ENCODE measurements at regions not wholly inside any gene's neighbourhood (a gene's known extent, or its start where the extent isn't known, plus 50 kb on each side); places are given as distances from the start of the nearest gene placed in this dataset.

GRCh38 chr9:107989544-107989943, 500.0 kb upstream of the KLF4 start:
- WGBS (ENCODE audit: low lambda C conversion rate), result 5% methylated on average over 2 of the region's 2 CpGs
- CTCF ChIA-PET (ENCODE audit: low intra/inter-chr PET ratio, low total read pairs), result no interaction called here
- in situ Hi-C loops (cut with HindIII; ENCODE audit: extremely low pct_ligation_motif_present, low pct_unique_long_range_greater_than_20kb), result no loop called here

More at GRCh38 chr9:107989544-107989943, 500.0 kb upstream of the KLF4 start:
- FAIRE-seq (no peak), DNase-seq (ENCODE audit: low spot score) (no peak), ATAC-seq (no peak)
- H3K4me2 ChIP-seq (ENCODE audit: low read depth, low read length), result no peak overlapping the region
- no peak overlapping the region for H3K9ac ChIP-seq (ENCODE audit: insufficient read depth, low read depth, low read length)
- no peaks in the 10 kb centered on the region for H4K20me1 ChIP-seq (ENCODE audit: insufficient read depth, low read length)
- TF ChIP-seq PRDM4 (CRISPR knock-in tag; IDR thresholded peaks at IDR 0.05; ENCODE audit: borderline replicate concordance) (no peak), TBX3 (IDR thresholded peaks at IDR 0.05; ENCODE audit: borderline replicate concordance) (no peak), ZFP36 (IDR thresholded peaks at IDR 0.05; ENCODE audit: borderline replicate concordance, low read depth, low read length, partially characterized antibody) (no peak), ZBTB42 (CRISPR knock-in tag; IDR thresholded peaks at IDR 0.05) (no peak), PCBP1 (IDR thresholded peaks at IDR 0.05; ENCODE audit: borderline replicate concordance, low read depth, low read length) (no peak), ZNF441 (CRISPR knock-in tag; IDR thresholded peaks at IDR 0.05; ENCODE audit: borderline replicate concordance) (no peak), PRPF4 (IDR thresholded peaks at IDR 0.05; ENCODE audit: low read depth, low read length, poor library complexity, severe bottlenecking) (no peak), ZNF329 (CRISPR knock-in tag; IDR thresholded peaks at IDR 0.05; ENCODE audit: low read depth) (no peak), ZNF615 (CRISPR knock-in tag; IDR thresholded peaks at IDR 0.05; ENCODE audit: borderline replicate concordance) (no peak), TAF15 (IDR thresholded peaks at IDR 0.05; ENCODE audit: low read depth, low read length, poor library complexity, severe bottlenecking) (no peak), ZNF660 (CRISPR knock-in tag; IDR thresholded peaks at IDR 0.05; ENCODE audit: borderline replicate concordance, low read depth) (no peak), GTF3A (CRISPR knock-in tag; conservative IDR thresholded peaks at IDR 0.05) (no peak)
- TF ChIP-seq, protein P1, sequence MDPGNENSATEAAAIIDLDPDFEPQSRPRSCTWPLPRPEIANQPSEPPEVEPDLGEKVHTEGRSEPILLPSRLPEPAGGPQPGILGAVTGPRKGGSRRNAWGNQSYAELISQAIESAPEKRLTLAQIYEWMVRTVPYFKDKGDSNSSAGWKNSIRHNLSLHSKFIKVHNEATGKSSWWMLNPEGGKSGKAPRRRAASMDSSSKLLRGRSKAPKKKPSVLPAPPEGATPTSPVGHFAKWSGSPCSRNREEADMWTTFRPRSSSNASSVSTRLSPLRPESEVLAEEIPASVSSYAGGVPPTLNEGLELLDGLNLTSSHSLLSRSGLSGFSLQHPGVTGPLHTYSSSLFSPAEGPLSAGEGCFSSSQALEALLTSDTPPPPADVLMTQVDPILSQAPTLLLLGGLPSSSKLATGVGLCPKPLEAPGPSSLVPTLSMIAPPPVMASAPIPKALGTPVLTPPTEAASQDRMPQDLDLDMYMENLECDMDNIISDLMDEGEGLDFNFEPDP (CRISPR knock-in tag; conservative IDR thresholded peaks at IDR 0.05), result no peak
- no peaks in the 10 kb centered on the region for H3K4me1 ChIP-seq (ENCODE audit: insufficient read depth, low read length)
- POLR2A ChIA-PET, result no interaction called here
- no peaks in the 10 kb centered on the region for H3K79me2 ChIP-seq (ENCODE audit: insufficient read depth, low read length)
- no TSS peak for BruUV-seq (replicated peaks)
- no peaks in the 10 kb centered on the region for H3K36me3 ChIP-seq (replicated peaks in 1 of 2; ENCODE audit: control insufficient read depth in 1 of 2, insufficient read depth in 2 of 2, low read length in 2 of 2)
- H3K4me3 ChIP-seq (replicated peaks in 1 of 3; ENCODE audit: insufficient read depth in 1 of 3, low read depth in 2 of 3, low read length in 3 of 3), result no peak overlapping the region
- no peaks in the 10 kb centered on the region for H3K9me3 ChIP-seq (ENCODE audit: low read length)
- no peak overlapping the region for H2AFZ ChIP-seq (ENCODE audit: low read length)
- H3K27me3 ChIP-seq (ENCODE audit: control insufficient read depth in 1 of 2, insufficient read depth in 2 of 2, low read length in 2 of 2), result no peaks in the 10 kb centered on the region
- intact Hi-C loops (cut with micrococcal nuclease; ENCODE audit: unreplicated experiment), result no loop called here
- H3K27ac ChIP-seq (ENCODE audit: extremely low read length, insufficient read depth, low read length), result no peak overlapping the region

Data from HepG2 (cell line).